ENCODE measurements at regions not wholly inside any gene's neighbourhood (a gene's known extent, or its start where the extent isn't known, plus 50 kb on each side); places are given as distances from the start of the nearest gene placed in this dataset.

DNA sequence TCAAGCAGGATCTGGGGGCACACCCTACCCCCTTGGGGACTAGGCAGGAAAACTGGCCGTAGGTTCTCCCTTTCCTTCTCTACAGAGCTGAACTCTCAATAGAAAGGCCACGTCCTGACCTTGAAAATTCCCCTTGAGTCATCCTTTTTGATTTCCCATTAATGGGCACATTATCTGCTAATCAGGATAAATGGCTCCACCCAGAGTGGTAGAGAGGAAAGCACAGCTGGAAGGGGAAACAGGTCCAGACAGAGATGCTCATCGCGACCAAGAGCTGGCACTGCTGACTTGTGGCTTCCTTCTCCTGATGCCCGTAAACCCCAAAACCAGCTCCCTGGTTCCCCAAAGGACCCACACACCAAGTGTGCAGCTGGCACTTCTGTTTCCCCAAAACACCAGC, 206.5 kb upstream of the CDH5 start:
- TF ChIP-seq, protein P1, sequence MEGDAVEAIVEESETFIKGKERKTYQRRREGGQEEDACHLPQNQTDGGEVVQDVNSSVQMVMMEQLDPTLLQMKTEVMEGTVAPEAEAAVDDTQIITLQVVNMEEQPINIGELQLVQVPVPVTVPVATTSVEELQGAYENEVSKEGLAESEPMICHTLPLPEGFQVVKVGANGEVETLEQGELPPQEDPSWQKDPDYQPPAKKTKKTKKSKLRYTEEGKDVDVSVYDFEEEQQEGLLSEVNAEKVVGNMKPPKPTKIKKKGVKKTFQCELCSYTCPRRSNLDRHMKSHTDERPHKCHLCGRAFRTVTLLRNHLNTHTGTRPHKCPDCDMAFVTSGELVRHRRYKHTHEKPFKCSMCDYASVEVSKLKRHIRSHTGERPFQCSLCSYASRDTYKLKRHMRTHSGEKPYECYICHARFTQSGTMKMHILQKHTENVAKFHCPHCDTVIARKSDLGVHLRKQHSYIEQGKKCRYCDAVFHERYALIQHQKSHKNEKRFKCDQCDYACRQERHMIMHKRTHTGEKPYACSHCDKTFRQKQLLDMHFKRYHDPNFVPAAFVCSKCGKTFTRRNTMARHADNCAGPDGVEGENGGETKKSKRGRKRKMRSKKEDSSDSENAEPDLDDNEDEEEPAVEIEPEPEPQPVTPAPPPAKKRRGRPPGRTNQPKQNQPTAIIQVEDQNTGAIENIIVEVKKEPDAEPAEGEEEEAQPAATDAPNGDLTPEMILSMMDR (conservative IDR thresholded peaks at IDR 0.05; ENCODE audit: low read length) = no peak
- TF ChIP-seq EZH2phosphoT487 (IDR thresholded peaks at IDR 0.05; ENCODE audit: borderline replicate concordance, low read depth, low read length) = no peak
- no peaks in the 10 kb centered on the region for H3K79me2 ChIP-seq (ENCODE audit: insufficient read depth, low read depth, low read length)

GRCh38 chr16:66156538-66156937, 210.0 kb upstream of the CDH5 start:
- Histone ChIP-seq H3K4me2 (ENCODE audit: low read length) (no peak overlapping the region), H3K36me3 (ENCODE audit: insufficient read depth, low read length) (no peaks in the 10 kb centered on the region), H3K9me3 (ENCODE audit: low read length) (no peaks in the 10 kb centered on the region), H2AFZ (ENCODE audit: low read length) (no peak overlapping the region), H3K9me2 (ENCODE audit: insufficient read depth, low read length) (no peaks in the 10 kb centered on the region), H3K79me2 (ENCODE audit: insufficient read depth, low read depth, low read length) (no peaks in the 10 kb centered on the region), H3K4me1 (ENCODE audit: insufficient read depth, low read length, poor library complexity, severe bottlenecking) (no peaks in the 10 kb centered on the region), H3K4me3 (ENCODE audit: low read depth, low read length, poor library complexity, severe bottlenecking) (no peak overlapping the region), H3K27ac (ENCODE audit: low read depth, low read length, poor library complexity, severe bottlenecking) (no peak overlapping the region), H4K20me1 (ENCODE audit: insufficient read depth, low read length) (no peaks in the 10 kb centered on the region)
- CTCF ChIA-PET (ENCODE audit: unreplicated experiment) = no interaction called here
- POLR2A ChIA-PET = no interaction called here
- no TSS peak for BruUV-seq (replicated peaks)
- TF ChIP-seq EZH2phosphoT487 (IDR thresholded peaks at IDR 0.05; ENCODE audit: borderline replicate concordance, low read depth, low read length) = no peak
- TF ChIP-seq, protein P1 (conservative IDR thresholded peaks at IDR 0.05; ENCODE audit: low read length) = no peak
- intact Hi-C loops (cut with micrococcal nuclease; ENCODE audit: unreplicated experiment) = no loop called here
- no peak for DNase-seq (ENCODE audit: low spot score)

More for the DNA sequence above, 206.5 kb upstream of the CDH5 start:
- Histone ChIP-seq H3K27ac (ENCODE audit: low read depth, low read length, poor library complexity, severe bottlenecking) (no peak overlapping the region), H3K4me1 (ENCODE audit: insufficient read depth, low read length, poor library complexity, severe bottlenecking) (no peaks in the 10 kb centered on the region), H3K9me3 (ENCODE audit: low read length) (no peaks in the 10 kb centered on the region), H3K4me3 (ENCODE audit: low read depth, low read length, poor library complexity, severe bottlenecking) (no peak overlapping the region), H3K4me2 (ENCODE audit: low read length) (no peak overlapping the region), H2AFZ (ENCODE audit: low read length) (no peak overlapping the region), H3K9me2 (ENCODE audit: insufficient read depth, low read length) (no peaks in the 10 kb centered on the region), H3K36me3 (ENCODE audit: insufficient read depth, low read length) (no peaks in the 10 kb centered on the region), H4K20me1 (ENCODE audit: insufficient read depth, low read length) (no peaks in the 10 kb centered on the region)
- POLR2A ChIA-PET = no interaction called here
- no TSS peak for BruUV-seq (replicated peaks)
- CTCF ChIA-PET (ENCODE audit: unreplicated experiment) = no interaction called here
- DNase-seq (ENCODE audit: low spot score) = no peak
- intact Hi-C loops (cut with micrococcal nuclease; ENCODE audit: unreplicated experiment) = no loop called here

DNA sequence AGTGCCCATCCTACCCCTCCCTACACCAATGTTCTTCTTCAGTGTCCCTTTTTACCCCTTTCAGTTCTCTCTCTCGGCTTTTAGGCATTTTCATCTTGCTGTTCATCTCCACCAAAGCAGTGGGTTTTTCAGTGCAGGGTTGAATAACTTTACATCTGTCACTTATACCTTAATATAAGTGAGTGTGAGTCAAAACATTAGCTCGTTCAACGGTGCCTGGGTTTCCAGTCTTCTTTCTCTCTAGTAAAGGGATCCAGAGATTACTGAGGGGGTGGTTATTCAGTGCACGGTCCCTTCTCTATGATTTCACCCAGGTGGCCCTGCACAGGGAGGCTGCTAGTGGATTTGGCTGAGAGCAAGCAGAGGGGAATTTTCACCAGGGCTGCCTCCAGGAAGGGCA, 210.6 kb upstream of the CDH5 start:
- intact Hi-C loops (cut with micrococcal nuclease; ENCODE audit: unreplicated experiment) = no loop called here
- Histone ChIP-seq H3K9me3 (ENCODE audit: low read length) (no peaks in the 10 kb centered on the region), H3K79me2 (ENCODE audit: insufficient read depth, low read depth, low read length) (no peaks in the 10 kb centered on the region), H3K4me1 (ENCODE audit: insufficient read depth, low read length, poor library complexity, severe bottlenecking) (no peaks in the 10 kb centered on the region), H3K36me3 (ENCODE audit: insufficient read depth, low read length) (no peaks in the 10 kb centered on the region), H4K20me1 (ENCODE audit: insufficient read depth, low read length) (no peaks in the 10 kb centered on the region), H3K9me2 (ENCODE audit: insufficient read depth, low read length) (no peaks in the 10 kb centered on the region), H3K4me3 (ENCODE audit: low read depth, low read length, poor library complexity, severe bottlenecking) (no peak overlapping the region), H3K4me2 (ENCODE audit: low read length) (no peak overlapping the region), H2AFZ (ENCODE audit: low read length) (no peak overlapping the region), H3K27ac (ENCODE audit: low read depth, low read length, poor library complexity, severe bottlenecking) (no peak overlapping the region)
- CTCF ChIA-PET (ENCODE audit: unreplicated experiment) = no interaction called here
- POLR2A ChIA-PET = no interaction called here
- DNase-seq (ENCODE audit: low spot score) = no peak
- no TSS peak for BruUV-seq (replicated peaks)
- TF ChIP-seq EZH2phosphoT487 (IDR thresholded peaks at IDR 0.05; ENCODE audit: borderline replicate concordance, low read depth, low read length) = no peak
